Neural cell (in vitro differentiated cells): ENCODE measurements at regions not wholly inside any gene's neighbourhood (a gene's known extent, or its start where the extent isn't known, plus 50 kb on each side); places are given as distances from the start of the nearest gene placed in this dataset.
"Not testable (repeated sequence)": the region's sequence is repeated elsewhere in the genome, so short reads cannot be mapped to it uniquely, and the experiment has no call there.

ENCODE experiments used
- H2AFZ ChIP-seq: fragments of 200-600, 300-800 bp; sonication (generic), shearing (Covaris generic); 2 replicates; pipeline ENCODE4 v1.6.0; 2014; ENCODE audit warnings: low read depth, mild to moderate bottlenecking, antibody characterized with exemption, low read length, moderate library complexity
- H3F3A ChIP-seq: fragments of 200-600 bp; shearing (Covaris generic); 2 replicates; pipeline ENCODE4 v1.6.1; 2016; ENCODE audit warnings: mild to moderate bottlenecking, moderate library complexity, mixed read lengths, antibody characterized with exemption, low read length; ENCODE audit not compliant: insufficient read depth, poor library complexity, severe bottlenecking
- H3K27ac ChIP-seq: fragments of 200-600, 300-800 bp; sonication (generic), shearing (Covaris generic); 2 replicates; pipeline ENCODE4 v1.5.1; 2014; ENCODE audit warnings: mild to moderate bottlenecking, low read length, moderate library complexity
- H3K27me3 ChIP-seq: fragments of 300-800, 200-600 bp; sonication (generic), shearing (Covaris generic); 2 replicates; pipeline ENCODE4 v1.6.0; 2014; ENCODE audit warnings: mild to moderate bottlenecking, low read depth, low read length, moderate library complexity; ENCODE audit not compliant: insufficient read depth
- H3K36me3 ChIP-seq: fragments of 300-800, 200-600 bp; sonication (generic), shearing (Covaris generic); 2 replicates; pipeline ENCODE4 v1.5.1; 2014; ENCODE audit warnings: mild to moderate bottlenecking, antibody characterized with exemption, low read length, moderate library complexity; ENCODE audit not compliant: insufficient read depth
- H3K4me2 ChIP-seq: fragments of 300-800, 200-600 bp; sonication (generic), shearing (Covaris generic); 2 replicates; pipeline ENCODE4 v1.6.0; 2014; ENCODE audit warnings: mild to moderate bottlenecking, low read length
- H3K4me3 ChIP-seq: fragments of 300-800, 200-600 bp; sonication (generic), shearing (Covaris generic); 2 replicates; pipeline ENCODE4 v1.5.1; 2014; ENCODE audit warnings: mild to moderate bottlenecking, low read length, moderate library complexity
- H3K79me2 ChIP-seq: fragments of 200-600 bp; shearing (Covaris generic); replicated peaks from 2 replicates; pipeline ENCODE4 v1.6.0; 2014; ENCODE audit warnings: mild to moderate bottlenecking, low read length, moderate library complexity; ENCODE audit not compliant: insufficient read depth
- H3K9ac ChIP-seq: fragments of 300-800, 200-600 bp; sonication (generic), shearing (Covaris generic); 2 replicates; pipeline ENCODE4 v1.6.1; 2016; ENCODE audit warnings: mild to moderate bottlenecking, low read length, mixed read lengths
- H3K9me2 ChIP-seq: fragments of 200-600 bp; shearing (Covaris generic); 2 replicates; pipeline ENCODE4 v1.6.1; 2016; ENCODE audit warnings: mild to moderate bottlenecking, low read length, mixed read lengths; ENCODE audit not compliant: insufficient read depth
- H3K9me3 ChIP-seq: fragments of 200-600, 300-800 bp; sonication (generic), shearing (Covaris generic); 2 replicates; pipeline ENCODE4 v1.6.1; 2016; ENCODE audit warnings: mild to moderate bottlenecking, mixed run types, low read length, moderate library complexity, mixed read lengths
- H4K20me1 ChIP-seq: fragments of 200-600 bp; shearing (Covaris generic); 2 replicates; pipeline ENCODE4 v1.6.1; 2016; ENCODE audit warnings: mild to moderate bottlenecking, mixed run types; ENCODE audit not compliant: insufficient read depth
- CTCF ChIP-seq: fragments of 450-650 bp; IDR thresholded peaks from 2 replicates; pipeline ENCODE4 v1.5.1; 2014; ENCODE audit warnings: antibody characterized with exemption, mild to moderate bottlenecking, moderate library complexity; ENCODE audit not compliant: poor library complexity, severe bottlenecking
- EP300 ChIP-seq: fragments of 450-650 bp; conservative IDR thresholded peaks from 2 replicates; pipeline ENCODE4 v1.6.1; 2014; ENCODE audit warnings: antibody characterized with exemption, mild to moderate bottlenecking, moderate library complexity; ENCODE audit not compliant: poor library complexity, severe bottlenecking
- EZH2 ChIP-seq: fragments of 200-600, 300-800 bp; shearing (Covaris generic), sonication (generic); IDR thresholded peaks from 2 replicates; pipeline ENCODE4 v1.6.1; 2014; ENCODE audit warnings: antibody characterized with exemption, low read length, borderline replicate concordance, mild to moderate bottlenecking; ENCODE audit not compliant: insufficient read depth, poor library complexity, severe bottlenecking
- MXI1 ChIP-seq: fragments of 450-650 bp; conservative IDR thresholded peaks from 2 replicates; pipeline ENCODE4 v1.6.1; 2014; ENCODE audit warnings: antibody characterized with exemption, mild to moderate bottlenecking; ENCODE audit not compliant: poor library complexity, severe bottlenecking
- POLR2AphosphoS5 ChIP-seq: IDR thresholded peaks from 2 replicates; pipeline ENCODE4 v1.6.1; 2012
- RAD21 ChIP-seq: fragments of 450-650 bp; conservative IDR thresholded peaks from 2 replicates; pipeline ENCODE4 v1.6.1; 2014; ENCODE audit warnings: antibody characterized with exemption, mild to moderate bottlenecking, moderate library complexity
- REST ChIP-seq: IDR thresholded peaks from 2 replicates; pipeline ENCODE4 v1.6.1; 2012; ENCODE audit warnings: borderline replicate concordance
- SMC3 ChIP-seq: fragments of 450-650 bp; conservative IDR thresholded peaks from 2 replicates; pipeline ENCODE4 v1.6.1; 2014; ENCODE audit warnings: antibody characterized with exemption, mild to moderate bottlenecking, moderate library complexity; ENCODE audit not compliant: poor library complexity
- TAF1 ChIP-seq: IDR thresholded peaks from 2 replicates; pipeline ENCODE4 v1.6.1; 2012; ENCODE audit warnings: low read depth

DNA sequence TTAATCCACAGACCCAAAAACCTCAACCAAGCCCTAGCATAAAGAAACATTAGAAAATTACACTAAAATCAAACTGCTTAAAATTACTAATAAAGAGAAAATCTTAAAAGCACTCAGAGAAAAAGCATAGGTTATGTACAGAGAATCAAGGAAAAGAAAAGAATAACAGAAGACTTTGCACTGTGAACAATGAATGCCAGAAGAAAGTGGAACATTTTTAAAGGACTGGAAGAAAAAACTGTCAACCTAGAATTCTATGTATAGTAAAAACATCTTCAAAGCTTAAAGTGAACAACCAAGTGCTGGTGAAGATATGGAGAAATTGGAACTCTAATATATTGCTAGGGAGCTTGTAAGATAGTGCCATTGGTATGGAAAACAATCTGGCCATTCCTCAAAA, 82.7 kb upstream of the SLC6A11 start:
- Histone ChIP-seq H3K36me3 (no peaks in the 10 kb centered on the region), H3K9me2 (no peaks in the 10 kb centered on the region), H3K79me2 (no peaks in the 10 kb centered on the region), H3K4me2 (no peak overlapping the region), H3K27me3 (no peaks in the 10 kb centered on the region), H3K9ac (no peak overlapping the region), H3F3A (no peaks in the 10 kb centered on the region), H2AFZ (no peak overlapping the region), H4K20me1 (no peaks in the 10 kb centered on the region), H3K27ac (no peak overlapping the region), H3K4me3 (no peak overlapping the region), H3K9me3 (no peaks in the 10 kb centered on the region)
- no peak for TF ChIP-seq EZH2
- TF ChIP-seq TAF1, result no peak
- TF ChIP-seq REST, result no peak
- TF ChIP-seq RAD21, result no peak
- TF ChIP-seq POLR2AphosphoS5, result no peak
- no peak for TF ChIP-seq SMC3
- TF ChIP-seq EP300, result no peak
- TF ChIP-seq CTCF, result no peak
- no peak for TF ChIP-seq MXI1

GRCh38 chr3:10736444-10736843, 79.6 kb upstream of the SLC6A11 start:
- not testable (repeated sequence) for H3K36me3 ChIP-seq, H3K27ac ChIP-seq, H3F3A ChIP-seq, H3K79me2 ChIP-seq, H2AFZ ChIP-seq, H3K27me3 ChIP-seq, H3K9ac ChIP-seq, H3K4me2 ChIP-seq, H3K4me3 ChIP-seq, H3K9me2 ChIP-seq, H3K9me3 ChIP-seq, H4K20me1 ChIP-seq

- Histone ChIP-seq H3K4me2 (no peak overlapping the region), H3K79me2 (no peaks in the 10 kb centered on the region), H3F3A (no peaks in the 10 kb centered on the region), H4K20me1 (no peaks in the 10 kb centered on the region), H3K9me2 (no peaks in the 10 kb centered on the region), H3K4me3 (no peak overlapping the region), H3K36me3 (no peaks in the 10 kb centered on the region), H3K27me3 (no peaks in the 10 kb centered on the region), H3K9ac (no peak overlapping the region), H3K9me3 (no peaks in the 10 kb centered on the region), H2AFZ (no peak overlapping the region), H3K27ac (no peak overlapping the region)
- TF ChIP-seq EZH2 (no peak), MXI1 (no peak), POLR2AphosphoS5 (no peak), RAD21 (no peak), TAF1 (no peak), REST (no peak), CTCF (no peak), EP300 (no peak), SMC3 (no peak)
These were observed 78.2 kb upstream of the SLC6A11 start for GRCh38 chr3:10737785-10738184.
